GM21390 (cell line): ENCODE measurements at regions not wholly inside any gene's neighbourhood (a gene's known extent, or its start where the extent isn't known, plus 50 kb on each side); places are given as distances from the start of the nearest gene placed in this dataset.
"Not testable (repeated sequence)": the region's sequence is repeated elsewhere in the genome, so short reads cannot be mapped to it uniquely, and the experiment has no call there.

Experiments
- ATAC-seq: cut with Tn5 transposase; IDR thresholded peaks from one replicate; pipeline ENCODE4 v1.9.1; 2021; ENCODE audit not compliant: unreplicated experiment

DNA sequence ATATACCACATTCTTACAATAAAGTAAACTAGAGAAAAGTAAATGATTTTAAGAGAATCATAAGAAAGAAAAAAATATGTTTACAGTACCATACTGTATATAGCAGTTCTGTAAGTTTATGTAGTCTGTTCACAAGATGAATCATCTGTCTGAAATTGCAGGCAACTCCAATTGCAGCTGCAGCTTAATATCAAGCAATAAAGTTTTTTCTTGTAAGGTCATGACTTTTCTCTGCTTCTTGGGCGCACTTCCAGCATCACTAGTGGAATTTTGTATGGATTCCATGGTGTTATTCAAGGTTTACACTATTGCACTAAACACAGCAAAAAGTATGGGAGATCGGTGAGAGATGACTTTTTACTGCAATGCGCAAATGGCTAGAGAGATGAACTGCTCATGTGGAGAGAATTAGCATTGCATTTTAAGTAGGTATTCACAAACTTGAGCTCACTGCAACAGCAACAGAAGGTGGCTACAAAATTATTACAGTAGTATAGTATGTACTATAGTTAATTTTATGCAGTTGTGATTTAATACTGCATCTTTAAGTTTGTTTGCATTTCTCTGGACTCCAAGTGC lies 445.4 kb upstream of the OR4E1 start:
- ATAC-seq, result no peak

GRCh38 chr14:22113401-22113800 lies 439.8 kb upstream of the OR4E1 start:
- no peak for ATAC-seq

GRCh38 chr14:22112004-22112403 lies 438.4 kb upstream of the OR4E1 start:
- no peak for ATAC-seq

- ATAC-seq, result no peak
Measured at GRCh38 chr14:22107753-22108152, 434.1 kb upstream of the OR4E1 start.

DNA sequence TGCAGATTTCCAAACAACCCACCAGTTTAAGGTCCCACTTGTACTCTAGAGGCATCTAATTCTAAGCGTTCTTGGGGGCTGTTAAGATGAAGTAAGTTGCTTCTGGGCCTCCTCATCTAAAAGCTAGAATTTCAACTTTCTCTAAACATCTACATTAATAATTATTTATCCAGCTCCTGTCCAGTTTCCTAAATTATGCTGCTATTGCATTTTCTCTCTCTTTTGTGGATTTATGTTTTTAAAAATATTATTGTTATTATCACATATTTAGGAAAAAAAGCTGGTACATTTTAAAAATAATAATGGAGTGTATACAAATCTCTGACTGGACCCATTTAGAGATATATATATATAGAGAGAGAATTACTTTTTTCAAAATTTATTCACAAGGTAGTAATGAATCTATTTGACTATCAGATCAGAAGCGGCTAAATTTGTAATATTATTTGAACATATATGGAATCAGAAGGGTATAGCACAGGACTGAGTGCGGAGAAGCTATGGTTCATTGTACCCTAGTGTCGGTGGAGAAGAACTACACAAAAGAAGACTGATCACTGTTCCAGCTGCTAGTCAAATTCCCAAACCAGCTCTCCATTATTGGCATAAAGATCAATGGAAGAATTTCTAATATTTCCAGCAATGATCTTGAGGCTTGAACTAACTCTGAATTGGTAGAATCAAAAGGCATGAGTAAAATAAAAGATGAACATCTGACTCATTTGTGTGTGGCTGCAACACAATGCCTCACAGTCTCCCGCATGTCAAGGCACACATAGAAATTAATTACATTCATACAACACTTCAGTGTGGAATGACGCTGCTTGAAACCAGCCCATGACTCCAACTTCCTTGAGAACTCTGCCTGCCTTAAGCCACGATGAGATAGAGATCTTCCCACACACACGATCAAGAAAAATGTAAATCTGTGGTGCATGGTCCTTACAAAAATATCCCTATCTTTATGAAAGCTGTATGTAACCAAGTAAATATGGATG lies 433.4 kb upstream of the OR4E1 start:
- no peak for ATAC-seq

DNA sequence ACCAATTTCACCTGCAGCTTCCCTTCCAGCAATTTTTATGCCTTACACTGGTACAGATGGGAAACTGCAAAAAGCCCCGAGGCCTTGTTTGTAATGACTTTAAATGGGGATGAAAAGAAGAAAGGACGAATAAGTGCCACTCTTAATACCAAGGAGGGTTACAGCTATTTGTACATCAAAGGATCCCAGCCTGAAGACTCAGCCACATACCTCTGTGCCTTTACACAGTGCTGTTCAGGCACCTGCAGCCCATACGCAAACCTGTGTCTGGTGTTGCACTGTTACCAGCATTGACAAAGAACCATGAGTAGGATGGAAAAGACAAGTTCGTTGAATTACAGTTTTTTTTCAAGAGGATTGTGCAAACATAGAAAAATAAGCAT lies 432.0 kb upstream of the OR4E1 start:
- no peak for ATAC-seq

GRCh38 chr14:22105006-22105623 lies 431.5 kb upstream of the OR4E1 start:
- ATAC-seq, result no peak

DNA sequence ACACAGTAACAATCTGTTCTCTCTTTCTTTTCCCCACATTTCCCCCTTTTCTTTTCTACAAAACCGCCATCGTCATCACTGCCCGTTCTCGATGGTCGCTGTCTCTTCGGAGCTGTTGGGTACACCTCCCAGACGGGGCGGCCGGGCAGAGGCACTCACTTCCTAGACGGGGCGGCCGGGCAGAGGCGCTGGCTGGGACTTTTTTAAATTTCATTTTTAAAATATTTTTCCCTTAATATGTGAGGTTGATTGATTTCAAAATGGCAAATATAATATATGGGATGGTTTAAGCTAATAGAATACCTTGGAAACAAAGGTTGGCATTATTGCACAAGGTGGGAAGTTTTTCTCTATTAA lies 427.1 kb upstream of the OR4E1 start:
- not testable (repeated sequence) for ATAC-seq

- ATAC-seq, result peak; percentile 68
Measured at GRCh38 chr14:22099942-22100763, 426.5 kb upstream of the OR4E1 start.

GRCh38 chr14:22098435-22098834 lies 424.8 kb upstream of the OR4E1 start:
- no peak for ATAC-seq

GRCh38 chr14:22097586-22098292 lies 424.1 kb upstream of the OR4E1 start:
- no peak for ATAC-seq

DNA sequence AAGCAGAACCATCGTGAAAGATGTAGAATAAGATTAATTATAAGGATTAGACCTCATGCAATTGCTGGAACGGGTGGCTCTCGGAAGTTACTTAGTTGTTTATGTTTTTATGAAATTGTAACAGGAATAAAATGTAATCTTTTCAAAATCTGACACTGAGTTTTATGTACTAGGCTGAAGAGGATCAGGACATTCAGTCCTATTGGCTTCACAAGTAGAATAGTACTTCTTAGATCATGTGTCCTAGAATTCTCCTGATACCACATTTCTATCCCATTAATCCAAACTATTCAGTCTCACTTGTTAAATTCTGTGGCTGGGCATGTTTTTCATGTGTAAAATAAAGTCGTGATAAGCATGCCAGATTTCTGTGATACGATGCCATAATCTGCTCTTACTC lies 423.5 kb upstream of the OR4E1 start:
- ATAC-seq, result no peak

- ATAC-seq, result peak; percentile 64
Measured at GRCh38 chr14:22096514-22096895, 422.9 kb upstream of the OR4E1 start.

- no peak for ATAC-seq
Measured at GRCh38 chr14:22095860-22096513, 422.4 kb upstream of the OR4E1 start.

- ATAC-seq, result no peak
Measured at GRCh38 chr14:22089940-22090339, 416.3 kb upstream of the OR4E1 start.

GRCh38 chr14:22088614-22089342 lies 415.2 kb upstream of the OR4E1 start:
- no peak for ATAC-seq

GRCh38 chr14:22086131-22086530 lies 412.5 kb upstream of the OR4E1 start:
- no peak for ATAC-seq

DNA sequence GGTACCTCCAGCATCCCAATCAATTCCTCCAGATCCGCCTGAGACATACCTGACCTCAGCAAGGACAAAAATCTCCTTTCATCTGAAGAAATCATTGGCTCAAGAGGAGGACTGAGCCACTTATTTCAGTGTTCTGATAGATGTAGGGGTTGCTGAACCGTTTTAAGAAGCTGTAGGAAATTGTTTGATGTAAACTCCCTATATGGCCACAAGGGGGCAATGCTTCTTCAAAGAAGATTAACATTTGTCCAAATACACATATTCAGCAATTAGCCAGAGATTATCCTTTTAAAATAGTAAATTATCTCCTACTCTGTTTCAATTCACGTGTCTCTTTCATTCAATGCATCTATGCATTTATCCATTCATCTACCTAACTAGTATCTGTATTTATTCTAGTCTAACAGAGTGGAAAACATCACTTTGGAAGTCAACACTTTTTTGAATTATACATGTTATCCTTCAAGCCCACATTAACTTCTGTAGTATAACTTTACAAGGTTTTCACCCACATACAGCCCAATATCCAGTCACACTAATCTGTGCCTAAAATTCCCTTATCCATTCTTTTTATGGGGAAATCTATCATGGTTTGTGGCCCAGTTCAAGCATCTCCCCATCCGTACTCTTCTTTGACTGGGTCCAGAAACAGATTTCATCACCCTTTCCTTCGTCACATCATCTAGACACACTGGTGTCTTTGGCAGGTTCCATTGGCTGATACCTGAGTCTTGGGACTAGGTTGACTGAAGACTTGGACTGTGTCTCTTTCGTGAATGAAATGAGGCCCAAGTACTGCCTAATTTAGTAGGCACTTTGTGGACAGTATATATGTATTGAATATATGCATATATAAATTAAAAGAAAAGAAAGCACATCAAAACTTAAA lies 411.0 kb upstream of the OR4E1 start:
- no peak for ATAC-seq
